Activated naive CD8-positive, alpha-beta T cell treated with anti-CD3 and anti-CD28 coated beads, Interleukin-2, amount 50 U/mL, for 24 hours (primary cell): ENCODE measurements at regions not wholly inside any gene's neighbourhood (a gene's known extent, or its start where the extent isn't known, plus 50 kb on each side); places are given as distances from the start of the nearest gene placed in this dataset.
"Not testable (repeated sequence)": the region's sequence is repeated elsewhere in the genome, so short reads cannot be mapped to it uniquely, and the experiment has no call there.

Source experiments
- ATAC-seq: fragments of 150-1000 bp; cut with Tn5 transposase; one replicate; pipeline ENCODE4 v1.10.0; 2021
- DNase-seq: peaks from one replicate; pipeline ENCODE4 v3.0.0; 2021
- H3K27ac Mint-ChIP-seq: one replicate; pipeline ENCODE4 v1.8.0; 2021; ENCODE audit warnings: mild to moderate bottlenecking, mixed read lengths
- H3K27me3 Mint-ChIP-seq: one replicate; pipeline ENCODE4 v1.8.0; 2021; ENCODE audit warnings: mixed read lengths
- H3K36me3 Mint-ChIP-seq: one replicate; pipeline ENCODE4 v1.8.0; 2021; ENCODE audit warnings: low read depth, mixed read lengths
- H3K4me1 Mint-ChIP-seq: one replicate; pipeline ENCODE4 v1.8.0; 2021; ENCODE audit warnings: mixed read lengths
- H3K4me3 Mint-ChIP-seq: one replicate; pipeline ENCODE4 v1.8.0; 2021; ENCODE audit warnings: mild to moderate bottlenecking, moderate library complexity, mixed read lengths
- H3K9me3 Mint-ChIP-seq: one replicate; pipeline ENCODE4 v1.8.0; 2021; ENCODE audit warnings: mixed read lengths

GRCh38 chr6:84635081-84635761 lies 129.2 kb downstream of the TBX18 start:
- no peaks in the 10 kb centered on the region for H3K36me3 Mint-ChIP-seq
- no peak overlapping the region for H3K4me3 Mint-ChIP-seq
- H3K4me1 Mint-ChIP-seq, result no peaks in the 10 kb centered on the region
- H3K27me3 Mint-ChIP-seq, result no peaks in the 10 kb centered on the region
- DNase-seq, result no peak
- H3K9me3 Mint-ChIP-seq, result peaks cover 5% of the 10 kb centered on the region
- no peak overlapping the region for H3K27ac Mint-ChIP-seq
- no peak for ATAC-seq

DNA sequence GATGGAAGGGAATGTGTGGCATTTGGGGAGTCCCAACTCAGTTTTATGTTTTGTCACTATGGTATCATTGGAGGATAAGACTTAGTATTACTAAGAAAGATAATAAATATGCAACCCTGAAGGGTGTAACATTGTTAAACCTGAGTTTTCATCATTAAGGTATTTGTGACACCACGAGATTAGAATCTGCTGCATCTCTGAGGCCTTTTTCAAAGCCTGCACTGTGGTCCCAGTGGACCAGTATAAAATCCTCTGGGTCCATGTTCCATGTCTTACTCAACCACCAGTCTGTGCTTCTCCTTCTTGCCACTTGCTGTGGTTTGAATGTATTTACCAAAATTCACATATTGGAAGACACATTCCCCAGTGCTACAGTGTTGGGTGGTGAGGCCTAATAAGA lies 130.6 kb downstream of the TBX18 start:
- DNase-seq (no peak), ATAC-seq (no peak)
- Mint-ChIP-seq H3K27me3 (no peaks in the 10 kb centered on the region), H3K27ac (no peak overlapping the region), H3K36me3 (no peaks in the 10 kb centered on the region), H3K9me3 (peaks cover 5% of the 10 kb centered on the region), H3K4me3 (no peak overlapping the region), H3K4me1 (no peaks in the 10 kb centered on the region)

- ATAC-seq, H3K27ac Mint-ChIP-seq, H3K36me3 Mint-ChIP-seq, H3K9me3 Mint-ChIP-seq, H3K27me3 Mint-ChIP-seq, H3K4me3 Mint-ChIP-seq, H3K4me1 Mint-ChIP-seq, DNase-seq: not testable (repeated sequence)
Measured at GRCh38 chr6:84626527-84626926, 137.9 kb downstream of the TBX18 start.

GRCh38 chr6:84625506-84625905 lies 138.9 kb downstream of the TBX18 start:
- DNase-seq, result no peak
- no peak overlapping the region for H3K4me3 Mint-ChIP-seq
- H3K4me1 Mint-ChIP-seq, result no peaks in the 10 kb centered on the region
- H3K27me3 Mint-ChIP-seq, result no peaks in the 10 kb centered on the region
- ATAC-seq, result no peak
- no peaks in the 10 kb centered on the region for H3K36me3 Mint-ChIP-seq
- H3K27ac Mint-ChIP-seq, result no peak overlapping the region
- H3K9me3 Mint-ChIP-seq, result peaks cover 11% of the 10 kb centered on the region

DNA sequence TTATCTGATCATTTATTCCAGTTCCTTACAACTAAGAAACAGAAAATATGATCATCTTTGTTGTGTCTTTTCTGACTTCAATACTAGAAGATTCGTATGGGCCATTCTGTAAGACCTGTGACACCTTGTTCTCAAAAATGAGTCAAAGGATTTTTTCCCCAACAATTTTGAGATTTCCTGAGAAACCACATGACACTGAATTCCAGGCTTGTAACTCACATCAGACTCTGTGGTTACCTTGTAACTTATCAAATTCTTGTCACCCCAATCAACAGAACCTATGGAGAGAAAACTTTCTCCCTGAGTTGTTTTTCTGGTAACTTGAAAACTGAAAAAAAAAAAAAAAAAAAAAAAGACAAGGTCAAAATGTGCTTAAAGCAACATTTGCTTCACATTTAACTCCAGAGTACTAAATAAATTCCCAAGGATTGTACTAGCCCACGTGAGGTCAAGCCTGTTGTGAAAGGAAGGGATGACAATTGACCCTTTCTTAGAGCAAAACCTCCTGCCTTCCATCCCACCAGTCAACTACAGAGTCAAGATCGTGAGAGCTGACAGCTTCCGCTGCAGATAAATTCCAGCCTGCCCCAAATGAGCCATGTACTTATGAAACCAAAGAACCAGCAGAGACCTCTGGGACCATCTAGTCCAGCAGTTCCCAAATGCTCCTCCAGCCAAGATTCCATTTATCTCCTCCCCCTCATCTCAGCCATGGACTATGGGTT lies 140.3 kb downstream of the TBX18 start:
- Mint-ChIP-seq H3K9me3 (peaks cover 14% of the 10 kb centered on the region), H3K36me3 (no peaks in the 10 kb centered on the region), H3K27ac (no peak overlapping the region), H3K4me1 (no peaks in the 10 kb centered on the region), H3K4me3 (no peak overlapping the region), H3K27me3 (no peaks in the 10 kb centered on the region)
- DNase-seq (no peak), ATAC-seq (no peak)

DNA sequence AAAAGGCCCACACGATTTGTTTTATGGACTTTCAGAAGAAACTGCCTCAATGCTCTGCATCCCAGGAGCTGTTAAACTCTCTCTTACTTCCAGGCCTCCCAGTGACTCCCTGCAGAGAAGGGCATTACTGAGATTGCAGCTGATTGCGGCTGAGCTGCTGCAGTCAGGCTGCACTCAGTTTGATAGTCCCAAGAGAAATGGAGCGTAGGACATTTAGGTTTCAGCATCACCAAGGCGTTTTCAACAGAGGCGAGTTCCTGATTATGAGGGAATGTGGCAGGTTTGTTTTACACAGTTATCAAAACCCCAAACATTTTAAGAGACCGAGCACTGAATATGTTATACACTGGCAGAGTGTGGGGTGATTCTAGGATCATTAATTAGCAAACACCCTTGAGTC lies 145.6 kb downstream of the TBX18 start:
- H3K36me3 Mint-ChIP-seq, result no peaks in the 10 kb centered on the region
- H3K9me3 Mint-ChIP-seq, result peaks cover 9% of the 10 kb centered on the region

GRCh38 chr6:84618046-84618752 lies 146.2 kb downstream of the TBX18 start:
- DNase-seq (no peak), ATAC-seq (no peak)
- no peak overlapping the region for H3K4me3 Mint-ChIP-seq
- H3K36me3 Mint-ChIP-seq, result no peaks in the 10 kb centered on the region
- no peak overlapping the region for H3K27ac Mint-ChIP-seq
- peaks cover 9% of the 10 kb centered on the region for H3K9me3 Mint-ChIP-seq
- no peaks in the 10 kb centered on the region for H3K27me3 Mint-ChIP-seq
- H3K4me1 Mint-ChIP-seq, result no peaks in the 10 kb centered on the region

More for the DNA sequence above, 145.6 kb downstream of the TBX18 start:
- no peak for ATAC-seq
- Mint-ChIP-seq H3K4me3 (no peak overlapping the region), H3K27me3 (no peaks in the 10 kb centered on the region), H3K27ac (no peak overlapping the region), H3K4me1 (no peaks in the 10 kb centered on the region)
- no peak for DNase-seq

DNA sequence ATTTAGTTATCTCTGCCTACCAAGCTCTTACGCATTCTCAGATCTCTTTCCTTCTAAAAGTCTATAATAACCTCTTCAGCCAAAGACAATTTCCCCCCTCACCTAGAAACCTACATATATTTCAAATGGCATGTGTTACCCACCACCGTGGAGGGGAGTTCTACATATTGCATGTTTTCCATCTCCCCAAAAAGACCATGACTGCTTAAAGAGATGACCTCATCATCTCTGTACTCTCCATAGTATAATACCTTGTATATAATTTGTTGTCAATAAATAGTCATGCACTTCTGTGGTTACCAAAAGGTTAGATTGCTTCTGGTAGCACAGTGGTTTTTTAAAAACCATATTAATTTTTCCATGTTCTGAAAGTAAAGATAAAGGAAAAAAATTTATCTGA lies 148.4 kb downstream of the TBX18 start:
- no peak overlapping the region for H3K4me3 Mint-ChIP-seq
- no peaks in the 10 kb centered on the region for H3K36me3 Mint-ChIP-seq
- H3K27me3 Mint-ChIP-seq, result no peaks in the 10 kb centered on the region
- H3K9me3 Mint-ChIP-seq, result peaks cover 4% of the 10 kb centered on the region
- DNase-seq (no peak), ATAC-seq (no peak)
- no peaks in the 10 kb centered on the region for H3K4me1 Mint-ChIP-seq
- no peak overlapping the region for H3K27ac Mint-ChIP-seq

DNA sequence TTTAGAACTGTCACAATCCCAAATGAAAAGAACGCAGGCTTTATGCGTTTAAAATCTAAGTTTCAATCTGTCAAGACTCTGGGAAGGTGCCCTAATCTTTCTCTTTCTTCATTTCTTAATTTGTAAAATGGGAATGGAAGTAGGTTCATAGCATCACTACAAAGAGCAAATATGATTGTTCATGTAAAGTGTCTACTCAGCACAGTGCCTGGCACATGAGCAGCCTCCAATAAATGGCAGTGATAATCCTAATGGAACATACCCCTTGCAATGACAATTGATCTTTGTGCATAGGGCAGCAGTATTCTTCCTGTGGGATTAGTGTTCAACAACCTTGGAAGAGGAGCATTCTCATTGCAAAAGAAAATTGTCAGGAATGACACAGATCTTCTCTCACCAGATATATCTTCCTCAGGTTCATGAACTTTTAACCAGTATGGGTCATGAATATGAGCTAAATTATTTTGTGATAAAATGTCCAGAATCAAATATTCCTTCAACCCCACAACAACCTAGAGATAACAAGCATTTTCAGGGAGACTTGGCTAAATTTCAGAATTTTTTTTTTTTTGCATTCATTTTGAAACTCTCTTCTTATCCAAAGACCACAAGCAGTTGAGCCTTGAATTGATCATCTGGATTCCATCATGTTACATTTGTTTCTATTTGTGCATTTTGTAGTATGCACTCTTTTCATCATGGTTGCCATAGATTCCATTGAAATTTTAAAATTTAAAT lies 149.1 kb downstream of the TBX18 start:
- ATAC-seq (no peak), DNase-seq (no peak)
- no peaks in the 10 kb centered on the region for H3K4me1 Mint-ChIP-seq
- H3K27ac Mint-ChIP-seq, result no peak overlapping the region
- no peaks in the 10 kb centered on the region for H3K36me3 Mint-ChIP-seq
- H3K4me3 Mint-ChIP-seq, result no peak overlapping the region
- no peaks in the 10 kb centered on the region for H3K27me3 Mint-ChIP-seq
- H3K9me3 Mint-ChIP-seq, result peaks cover under 1% of the 10 kb centered on the region

DNA sequence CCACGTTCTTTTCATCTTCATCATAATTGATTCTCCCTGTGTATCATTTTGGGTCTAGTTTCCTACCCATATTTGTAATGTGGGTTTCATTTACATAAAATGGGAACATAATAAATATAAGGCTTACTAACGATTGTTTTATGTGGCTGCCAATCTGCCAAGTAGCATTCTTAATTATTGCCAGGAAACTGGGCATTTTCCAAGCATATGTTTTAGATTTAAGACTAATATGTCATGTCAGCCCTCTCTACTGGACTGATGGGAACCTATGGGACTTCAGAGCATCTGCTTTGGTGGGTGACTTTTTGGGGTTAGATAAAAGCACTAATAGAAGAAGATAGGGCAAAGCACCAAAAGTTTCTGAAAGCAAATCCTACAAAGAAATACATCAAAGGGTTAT lies 157.5 kb downstream of the TBX18 start:
- Mint-ChIP-seq H3K36me3 (no peaks in the 10 kb centered on the region), H3K4me1 (no peaks in the 10 kb centered on the region), H3K9me3 (no peaks in the 10 kb centered on the region), H3K27me3 (no peaks in the 10 kb centered on the region), H3K4me3 (no peak overlapping the region), H3K27ac (no peak overlapping the region)
- no peak for DNase-seq
- ATAC-seq, result no peak

GRCh38 chr6:84605298-84605697 lies 159.1 kb downstream of the TBX18 start:
- DNase-seq (no peak), ATAC-seq (no peak)
- H3K4me1 Mint-ChIP-seq, result no peaks in the 10 kb centered on the region
- H3K4me3 Mint-ChIP-seq, result no peak overlapping the region
- no peaks in the 10 kb centered on the region for H3K9me3 Mint-ChIP-seq
- no peaks in the 10 kb centered on the region for H3K36me3 Mint-ChIP-seq
- H3K27me3 Mint-ChIP-seq, result no peaks in the 10 kb centered on the region
- H3K27ac Mint-ChIP-seq, result no peak overlapping the region

GRCh38 chr6:84601366-84601765 lies 163.0 kb downstream of the TBX18 start:
- Mint-ChIP-seq H3K36me3 (no peaks in the 10 kb centered on the region), H3K27me3 (no peaks in the 10 kb centered on the region), H3K9me3 (no peaks in the 10 kb centered on the region), H3K27ac (no peak overlapping the region), H3K4me3 (no peak overlapping the region), H3K4me1 (no peaks in the 10 kb centered on the region)
- no peak for ATAC-seq
- no peak for DNase-seq

- DNase-seq (no peak), ATAC-seq (no peak)
- no peak overlapping the region for H3K27ac Mint-ChIP-seq
- no peaks in the 10 kb centered on the region for H3K4me1 Mint-ChIP-seq
- no peaks in the 10 kb centered on the region for H3K9me3 Mint-ChIP-seq
- no peaks in the 10 kb centered on the region for H3K27me3 Mint-ChIP-seq
- no peak overlapping the region for H3K4me3 Mint-ChIP-seq
- H3K36me3 Mint-ChIP-seq, result no peaks in the 10 kb centered on the region
Measured at GRCh38 chr6:84599991-84600390, 164.4 kb downstream of the TBX18 start.

- H3K36me3 Mint-ChIP-seq, result no peaks in the 10 kb centered on the region
Measured at GRCh38 chr6:84597238-84597875, 167.0 kb downstream of the TBX18 start.

More at GRCh38 chr6:84597238-84597875, 167.0 kb downstream of the TBX18 start:
- ATAC-seq (no peak), DNase-seq (no peak)
- H3K9me3 Mint-ChIP-seq, result no peaks in the 10 kb centered on the region
- no peak overlapping the region for H3K4me3 Mint-ChIP-seq
- no peaks in the 10 kb centered on the region for H3K4me1 Mint-ChIP-seq
- H3K27ac Mint-ChIP-seq, result no peak overlapping the region
- H3K27me3 Mint-ChIP-seq, result no peaks in the 10 kb centered on the region
